HG02981 (cell line): ENCODE measurements at regions not wholly inside any gene's neighbourhood (a gene's known extent, or its start where the extent isn't known, plus 50 kb on each side); places are given as distances from the start of the nearest gene placed in this dataset.

Experiments used
- ATAC-seq: cut with Tn5 transposase; IDR thresholded peaks from one replicate; pipeline ENCODE4 v1.9.1; 2021; ENCODE audit warnings: mild to moderate bottlenecking, moderate library complexity; ENCODE audit not compliant: unreplicated experiment

GRCh38 chr1:208759255-208759654 lies 515.1 kb upstream of the PLXNA2 start:
- ATAC-seq = no peak

GRCh38 chr1:208763971-208764370 lies 519.8 kb upstream of the PLXNA2 start:
- no peak for ATAC-seq

- no peak for ATAC-seq
Measured at GRCh38 chr1:208766832-208767231, 522.6 kb upstream of the PLXNA2 start.

- ATAC-seq = no peak
Measured at GRCh38 chr1:208767816-208768215, 523.6 kb upstream of the PLXNA2 start.

GRCh38 chr1:208772891-208773290 lies 528.7 kb upstream of the PLXNA2 start:
- no peak for ATAC-seq

GRCh38 chr1:208775841-208776240 lies 531.7 kb upstream of the PLXNA2 start:
- ATAC-seq = no peak

- no peak for ATAC-seq
Measured at GRCh38 chr1:208778417-208778816, 534.2 kb upstream of the PLXNA2 start.

GRCh38 chr1:208781391-208782045 lies 537.3 kb upstream of the PLXNA2 start:
- ATAC-seq = no peak

- ATAC-seq = no peak
Measured at GRCh38 chr1:208782186-208782585, 538.0 kb upstream of the PLXNA2 start.

- ATAC-seq = no peak
Measured at GRCh38 chr1:208785629-208786028, 541.4 kb upstream of the PLXNA2 start.

- ATAC-seq = no peak
Measured at GRCh38 chr1:208787219-208787618, 543.0 kb upstream of the PLXNA2 start.

GRCh38 chr1:208788013-208788540 lies 543.9 kb upstream of the PLXNA2 start:
- ATAC-seq = no peak

GRCh38 chr1:208791456-208791855 lies 547.3 kb upstream of the PLXNA2 start:
- ATAC-seq = no peak

GRCh38 chr1:208793861-208794345 lies 549.7 kb upstream of the PLXNA2 start:
- ATAC-seq = no peak

GRCh38 chr1:208799186-208799585 lies 555.0 kb upstream of the PLXNA2 start:
- no peak for ATAC-seq

GRCh38 chr1:208803011-208803811 lies 559.0 kb upstream of the PLXNA2 start:
- ATAC-seq = no peak

GRCh38 chr1:208807446-208808127 lies 563.4 kb upstream of the PLXNA2 start:
- ATAC-seq = no peak

GRCh38 chr1:208808301-208808700 lies 564.1 kb upstream of the PLXNA2 start:
- no peak for ATAC-seq

- ATAC-seq = no peak
Measured at GRCh38 chr1:208809876-208810275, 565.7 kb upstream of the PLXNA2 start.

- ATAC-seq = no peak
Measured at GRCh38 chr1:208818770-208819445, 574.7 kb upstream of the PLXNA2 start.
